Naive thymus-derived CD8-positive, alpha-beta T cell (primary cell): ENCODE measurements at regions not wholly inside any gene's neighbourhood (a gene's known extent, or its start where the extent isn't known, plus 50 kb on each side); places are given as distances from the start of the nearest gene placed in this dataset.
"Not testable (repeated sequence)": the region's sequence is repeated elsewhere in the genome, so short reads cannot be mapped to it uniquely, and the experiment has no call there.

ENCODE experiments used
- ATAC-seq, 2 donors: fragments of 150-1000 bp; cut with Tn5 transposase in 1 of 2; sonication (Bioruptor Pico), chemical (Tn5 transposase) in 1 of 2; 1 replicate in 1 of 2; 2 replicates in 1 of 2; pipeline ENCODE4 v1.10.0; 2021; ENCODE audit warnings: mild to moderate bottlenecking in 2 of 2, moderate library complexity in 2 of 2
- POLR2A ChIA-PET: fragments of 350-600 bp; sonication (Branson Sonifier 250); formaldehyde crosslinking; loops from one replicate; lab custom pipeline; 2021; ENCODE audit warnings: antibody characterized with exemption; lab: Charles Lee
- DNase-seq, 10 donors: peaks; one replicate each; pipeline versions ENCODE4 v3.0.0 to v3.0.0-alpha.2; 2020 to 2022
- H3K27ac Mint-ChIP-seq, 10 donors: one replicate each; pipeline ENCODE4 v1.8.0; 2020 to 2022; ENCODE audit warnings: mild to moderate bottlenecking in 10 of 10, mixed read lengths in 10 of 10, moderate library complexity in 4 of 10, inconsistent platforms in 1 of 10
- H3K27me3 Mint-ChIP-seq, 5 donors: one replicate each; pipeline ENCODE4 v1.8.0; 2021 to 2022; ENCODE audit warnings: mixed read lengths in 5 of 5
- H3K36me3 Mint-ChIP-seq, 3 donors: one replicate each; pipeline ENCODE4 v1.8.0; 2020 to 2022; ENCODE audit warnings: mixed read lengths in 3 of 3, mild to moderate bottlenecking in 2 of 3, inconsistent platforms in 1 of 3
- H3K4me1 Mint-ChIP-seq, 4 donors: one replicate each; pipeline ENCODE4 v1.8.0; 2021 to 2022; ENCODE audit warnings: mixed read lengths in 4 of 4
- H3K4me3 Mint-ChIP-seq, 10 donors: one replicate each; pipeline ENCODE4 v1.8.0; 2020 to 2022; ENCODE audit warnings: mild to moderate bottlenecking in 10 of 10, mixed read lengths in 10 of 10, moderate library complexity in 6 of 10, inconsistent platforms in 1 of 10
- H3K9me3 Mint-ChIP-seq, 9 donors: one replicate each; pipeline ENCODE4 v1.8.0; 2020 to 2022; ENCODE audit warnings: mixed read lengths in 9 of 9, mild to moderate bottlenecking in 3 of 9, inconsistent platforms in 1 of 9, moderate library complexity in 1 of 9

DNA sequence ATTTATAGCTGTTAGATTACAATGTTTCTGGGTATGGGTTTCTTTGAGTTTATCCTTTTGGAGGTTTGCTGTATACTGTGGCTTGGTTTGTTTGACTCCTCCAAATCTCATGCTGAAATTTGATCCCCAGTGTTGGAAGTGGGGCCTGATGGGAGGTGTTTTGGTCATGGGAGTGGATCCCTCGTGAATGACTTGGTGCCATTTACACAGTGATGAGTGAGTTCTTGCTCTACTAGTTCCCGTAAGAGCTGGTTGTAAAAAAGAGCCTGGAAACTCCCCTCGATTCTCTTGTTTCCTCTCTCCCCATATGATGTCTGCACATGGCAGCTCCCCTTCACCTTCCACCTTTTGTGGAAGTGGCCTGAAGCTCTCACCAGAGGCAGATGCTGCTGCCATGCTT lies 324.1 kb downstream of the C7orf25 start:
- Mint-ChIP-seq H3K27ac (no peak overlapping the region), H3K4me3 (no peak overlapping the region), H3K36me3 (peaks cover 0 to 7% (median 2%) of the 10 kb centered on the region in 3 donors), H3K9me3 (peaks cover 0 to 51% (median 19%) of the 10 kb centered on the region in 9 donors), H3K27me3 (peaks cover 0 to 15% (median 3%) of the 10 kb centered on the region in 5 donors), H3K4me1 (no peaks in the 10 kb centered on the region)
- ATAC-seq (no peak), DNase-seq (no peak)
- POLR2A ChIA-PET: no interaction called here

DNA sequence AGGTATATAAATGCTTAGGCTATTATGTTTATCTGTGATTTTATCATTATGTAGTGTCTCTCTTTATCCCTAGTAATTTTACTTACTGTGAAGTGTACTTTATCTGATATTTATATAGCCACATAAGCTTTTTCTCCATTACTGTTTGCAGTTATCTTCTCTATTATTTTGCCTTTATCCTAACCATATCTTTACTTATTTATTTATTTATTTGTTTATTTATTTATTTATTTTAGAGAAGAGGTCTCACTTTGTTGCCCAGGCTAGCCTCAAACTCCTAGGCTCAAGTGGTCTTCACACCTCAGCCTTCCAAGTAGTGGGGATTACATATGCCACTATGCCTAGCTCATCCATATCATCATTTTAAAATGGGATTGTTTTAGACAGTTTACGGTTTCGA lies 331.8 kb downstream of the C7orf25 start:
- no peak overlapping the region for H3K4me3 Mint-ChIP-seq
- no peak for DNase-seq
- H3K4me1 Mint-ChIP-seq: no peaks in the 10 kb centered on the region
- POLR2A ChIA-PET: no interaction called here
- ATAC-seq: no peak
- H3K9me3 Mint-ChIP-seq: peaks cover 0 to 39% (median 17%) of the 10 kb centered on the region in 9 donors
- H3K36me3 Mint-ChIP-seq: peaks cover 0 to 7% (median 2%) of the 10 kb centered on the region in 3 donors
- peaks cover 0 to 5% (median 0%) of the 10 kb centered on the region in 5 donors for H3K27me3 Mint-ChIP-seq
- no peak overlapping the region for H3K27ac Mint-ChIP-seq

DNA sequence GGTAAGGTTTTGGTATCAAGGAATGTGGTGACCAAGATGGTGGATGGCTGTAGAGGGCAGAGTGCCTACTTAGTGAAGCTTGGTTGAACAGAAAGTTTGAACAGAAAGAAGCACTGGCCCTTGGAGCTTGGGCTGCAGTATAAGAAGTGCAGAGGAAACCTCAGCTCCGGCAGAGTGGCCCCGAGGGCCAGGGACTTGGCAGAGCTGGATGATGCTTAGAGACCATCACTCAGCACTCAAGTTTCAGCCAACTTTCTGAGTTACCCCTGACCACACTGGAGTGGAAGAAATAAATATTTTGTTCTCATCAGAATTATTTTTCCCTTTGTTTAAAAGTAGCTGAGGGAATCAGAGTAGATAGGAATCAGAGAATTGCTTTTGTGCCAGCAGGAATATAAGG lies 336.7 kb downstream of the C7orf25 start:
- POLR2A ChIA-PET: no interaction called here
- Mint-ChIP-seq H3K27me3 (peaks cover 0 to 5% (median 0%) of the 10 kb centered on the region in 5 donors), H3K4me3 (no peak overlapping the region), H3K4me1 (no peaks in the 10 kb centered on the region), H3K36me3 (peaks cover 0 to 7% (median 0%) of the 10 kb centered on the region in 3 donors), H3K9me3 (peaks cover 0 to 30% (median 12%) of the 10 kb centered on the region in 9 donors), H3K27ac (no peak overlapping the region)
- DNase-seq: no peak
- no peak for ATAC-seq

GRCh38 chr7:42574685-42575084 lies 337.2 kb downstream of the C7orf25 start:
- no peak overlapping the region for H3K4me3 Mint-ChIP-seq
- POLR2A ChIA-PET: no interaction called here
- ATAC-seq (no peak), DNase-seq (no peak)
- no peaks in the 10 kb centered on the region for H3K4me1 Mint-ChIP-seq
- H3K27ac Mint-ChIP-seq: no peak overlapping the region
- H3K27me3 Mint-ChIP-seq: peaks cover 0 to 10% (median 0%) of the 10 kb centered on the region in 5 donors
- H3K9me3 Mint-ChIP-seq: peaks cover 0 to 25% (median 9%) of the 10 kb centered on the region in 9 donors
- H3K36me3 Mint-ChIP-seq: peaks cover 0 to 2% (median 0%) of the 10 kb centered on the region in 3 donors

- no peak for ATAC-seq
Observed at GRCh38 chr7:42573881-42574672, 337.1 kb upstream of the GLI3 start.

GRCh38 chr7:42572561-42572960 lies 335.6 kb upstream of the GLI3 start:
- no peak overlapping the region for H3K4me3 Mint-ChIP-seq
- H3K4me1 Mint-ChIP-seq: no peaks in the 10 kb centered on the region
- no peaks in the 10 kb centered on the region for H3K36me3 Mint-ChIP-seq
- DNase-seq (no peak), ATAC-seq (no peak)
- H3K27me3 Mint-ChIP-seq: peaks cover 0 to 11% (median 2%) of the 10 kb centered on the region in 5 donors
- H3K27ac Mint-ChIP-seq: no peak overlapping the region
- H3K9me3 Mint-ChIP-seq: peaks cover 0 to 19% (median 4%) of the 10 kb centered on the region in 9 donors
- POLR2A ChIA-PET: no interaction called here

More at GRCh38 chr7:42573881-42574672, 337.1 kb upstream of the GLI3 start:
- DNase-seq: no peak
- POLR2A ChIA-PET: no interaction called here
- Mint-ChIP-seq H3K9me3 (peaks cover 0 to 19% (median 9%) of the 10 kb centered on the region in 9 donors), H3K27me3 (peaks cover 0 to 11% (median 2%) of the 10 kb centered on the region in 5 donors), H3K27ac (no peak overlapping the region), H3K36me3 (no peaks in the 10 kb centered on the region), H3K4me3 (no peak overlapping the region), H3K4me1 (no peaks in the 10 kb centered on the region)

DNA sequence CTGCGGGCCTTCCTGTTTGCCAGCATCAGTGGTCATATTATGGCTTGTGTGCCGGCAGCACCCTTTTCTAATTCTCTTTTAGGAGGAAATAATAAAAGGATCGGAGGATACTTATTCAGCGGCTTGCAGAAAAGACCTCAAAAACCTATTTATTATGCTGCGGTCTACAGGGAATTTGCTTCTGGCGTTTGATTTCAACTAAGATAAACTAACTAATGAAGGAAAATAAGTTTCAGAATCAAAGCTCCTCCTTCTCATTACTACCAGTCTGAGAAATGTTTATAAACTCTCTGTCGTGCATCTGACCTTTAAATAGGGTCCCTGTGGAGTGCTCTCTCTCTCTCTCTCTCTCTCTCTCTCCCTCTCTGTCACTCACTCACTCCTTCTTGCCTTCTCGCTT lies 335.0 kb upstream of the GLI3 start:
- POLR2A ChIA-PET: no interaction called here
- H3K4me3 Mint-ChIP-seq: no peak overlapping the region
- no peaks in the 10 kb centered on the region for H3K4me1 Mint-ChIP-seq
- H3K27ac Mint-ChIP-seq: no peak overlapping the region
- DNase-seq: no peak
- H3K36me3 Mint-ChIP-seq: no peaks in the 10 kb centered on the region
- no peak for ATAC-seq
- peaks cover 0 to 11% (median 2%) of the 10 kb centered on the region in 5 donors for H3K27me3 Mint-ChIP-seq
- H3K9me3 Mint-ChIP-seq: peaks cover 0 to 19% (median 2%) of the 10 kb centered on the region in 9 donors

- ATAC-seq (no peak), DNase-seq (no peak)
- Mint-ChIP-seq H3K36me3 (no peaks in the 10 kb centered on the region), H3K4me3 (no peak overlapping the region), H3K9me3 (peaks cover 0 to 19% (median 2%) of the 10 kb centered on the region in 9 donors), H3K27ac (peak overlapping the region in 1 of 10 donors; percentile 41), H3K4me1 (no peaks in the 10 kb centered on the region), H3K27me3 (peaks cover 0 to 11% (median 2%) of the 10 kb centered on the region in 5 donors)
- POLR2A ChIA-PET: no interaction called here
Observed at GRCh38 chr7:42570944-42571343, 333.9 kb upstream of the GLI3 start.

DNA sequence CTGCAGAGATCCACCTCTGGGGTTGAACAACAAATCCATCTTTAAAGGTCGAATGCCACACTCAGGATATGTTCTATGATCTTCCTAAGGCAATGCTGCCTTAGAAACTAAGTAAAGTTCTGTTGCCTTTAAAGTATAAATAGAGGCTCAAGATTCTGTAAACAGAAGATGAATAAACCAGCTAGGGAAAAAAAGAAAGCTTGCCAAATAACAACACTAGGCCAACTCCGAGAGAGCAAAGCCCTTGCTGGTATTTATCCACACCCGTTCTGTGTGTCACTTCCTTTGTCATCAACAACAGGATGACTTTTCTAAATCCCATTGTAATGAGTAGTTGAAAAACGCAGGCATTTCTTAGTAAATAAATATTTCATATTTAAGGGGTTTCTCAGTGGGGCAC lies 330.0 kb upstream of the GLI3 start:
- H3K36me3 Mint-ChIP-seq: no peaks in the 10 kb centered on the region
- H3K9me3 Mint-ChIP-seq: peaks cover 5 to 31% (median 12%) of the 10 kb centered on the region in 9 donors
- no peak overlapping the region for H3K4me3 Mint-ChIP-seq
- H3K27ac Mint-ChIP-seq: no peak overlapping the region
- ATAC-seq (no peak), DNase-seq (no peak)
- POLR2A ChIA-PET: no interaction called here
- peaks cover 0 to 11% (median 2%) of the 10 kb centered on the region in 5 donors for H3K27me3 Mint-ChIP-seq
- H3K4me1 Mint-ChIP-seq: no peaks in the 10 kb centered on the region

- peaks cover 5 to 54% (median 21%) of the 10 kb centered on the region in 9 donors for H3K9me3 Mint-ChIP-seq
- peaks cover 0 to 2% (median 0%) of the 10 kb centered on the region in 3 donors for H3K36me3 Mint-ChIP-seq
- POLR2A ChIA-PET: no interaction called here
- no peak overlapping the region for H3K27ac Mint-ChIP-seq
- no peak overlapping the region for H3K4me3 Mint-ChIP-seq
- ATAC-seq (no peak), DNase-seq (no peak)
- H3K27me3 Mint-ChIP-seq: peaks cover 0 to 4% (median 0%) of the 10 kb centered on the region in 5 donors
- H3K4me1 Mint-ChIP-seq: no peaks in the 10 kb centered on the region
Observed at GRCh38 chr7:42561797-42562196, 324.8 kb upstream of the GLI3 start.

- Mint-ChIP-seq H3K27me3 (peaks cover 0 to 6% (median 0%) of the 10 kb centered on the region in 5 donors), H3K4me3 (no peak overlapping the region), H3K27ac (no peak overlapping the region), H3K9me3 (peaks cover 5 to 63% (median 23%) of the 10 kb centered on the region in 9 donors), H3K4me1 (no peaks in the 10 kb centered on the region), H3K36me3 (peaks cover 0 to 11% (median 0%) of the 10 kb centered on the region in 3 donors)
- POLR2A ChIA-PET: no interaction called here
- DNase-seq (no peak), ATAC-seq (no peak)
Observed at GRCh38 chr7:42560866-42561265, 323.9 kb upstream of the GLI3 start.

DNA sequence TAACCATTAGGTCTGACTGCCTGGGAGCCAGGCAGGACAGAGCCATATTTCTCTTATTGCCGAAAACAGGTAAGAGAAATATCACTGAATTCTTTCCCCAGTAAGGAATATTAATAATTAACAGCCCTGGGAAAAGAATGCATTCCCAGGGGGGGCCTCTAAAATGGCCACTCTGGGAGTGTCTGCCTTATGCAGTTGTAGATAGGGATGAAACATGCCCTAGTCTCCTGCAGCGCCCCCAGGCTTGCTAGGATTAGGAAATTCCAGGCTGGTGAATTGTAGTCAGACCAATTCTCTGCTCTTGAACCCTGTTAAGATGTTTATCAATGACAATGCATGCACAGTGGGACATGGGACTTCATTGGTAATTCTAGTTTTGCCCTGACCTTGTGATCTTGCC lies 317.9 kb upstream of the GLI3 start:
- POLR2A ChIA-PET, DNase-seq, H3K4me1 Mint-ChIP-seq, H3K27ac Mint-ChIP-seq, H3K27me3 Mint-ChIP-seq, H3K4me3 Mint-ChIP-seq, ATAC-seq: not testable (repeated sequence)
- Mint-ChIP-seq H3K36me3 (peaks cover 0 to 20% (median 0%) of the 10 kb centered on the region in 3 donors), H3K9me3 (peaks cover 6 to 53% (median 21%) of the 10 kb centered on the region in 9 donors)

- POLR2A ChIA-PET: no interaction called here
Observed at GRCh38 chr7:42552227-42552626, 315.2 kb upstream of the GLI3 start.

More at GRCh38 chr7:42552227-42552626, 315.2 kb upstream of the GLI3 start:
- Mint-ChIP-seq H3K4me3 (no peak overlapping the region), H3K4me1 (no peaks in the 10 kb centered on the region), H3K36me3 (peaks cover 0 to 20% (median 0%) of the 10 kb centered on the region in 3 donors), H3K27ac (no peak overlapping the region), H3K9me3 (peaks cover 4 to 42% (median 18%) of the 10 kb centered on the region in 9 donors), H3K27me3 (peaks cover 0 to 6% (median 0%) of the 10 kb centered on the region in 5 donors)
- ATAC-seq (no peak), DNase-seq (no peak)
